Endothelial cell of umbilical vein (primary cell): ENCODE measurements at regions not wholly inside any gene's neighbourhood (a gene's known extent, or its start where the extent isn't known, plus 50 kb on each side); places are given as distances from the start of the nearest gene placed in this dataset.

Experiments
- BruUV-seq: library from RNA; stranded (reverse); fragments of 400-500 nt; replicated peaks from 2 replicates; lab custom pipeline; 2021; lab: Mats Ljungman, UMichigan
- CTCF ChIA-PET: fragments of 300-600, 350-600 bp; sonication (Branson Sonifier 250); formaldehyde crosslinking; loops from one replicate; lab custom pipeline; 2021; ENCODE audit warnings: antibody characterized with exemption, inconsistent platforms; lab: Charles Lee
- POLR2A ChIA-PET: fragments of 300-600, 350-600 bp; sonication (Branson Sonifier 250); formaldehyde crosslinking; loops from one replicate; lab custom pipeline; 2021; ENCODE audit warnings: antibody characterized with exemption, inconsistent platforms; lab: Charles Lee
- DNase-seq: peaks from one replicate; pipeline ENCODE4 v3.0.0-alpha.2; 2011; ENCODE audit warnings: low read depth, low spot score
- FAIRE-seq: peaks from 2 replicates; lab custom pipeline; 2011; peaks lifted over from hg19 to GRCh38; lab: Jason Lieb, UNC
- H2AFZ ChIP-seq: 2 replicates; pipeline ENCODE4 v1.6.0; 2012; ENCODE audit warnings: low read depth, low read length, control low read depth, inconsistent platforms
- H3K27ac ChIP-seq: 2 replicates; pipeline ENCODE4 v1.5.1; 2011; ENCODE audit warnings: low read depth, mild to moderate bottlenecking, control low read depth, low read length, moderate library complexity; ENCODE audit not compliant: insufficient read depth
- H3K27me3 ChIP-seq, 2 experiments: 2 replicates each; pipeline versions ENCODE4 v1.6.0 to v1.6.1; 2011; ENCODE audit warnings: low read length in 2 of 2, mixed read lengths in 1 of 2; ENCODE audit not compliant: control insufficient read depth in 2 of 2, insufficient read depth in 2 of 2
- H3K36me3 ChIP-seq, 2 experiments: 2 replicates in 1 of 2; 3 replicates in 1 of 2; pipeline ENCODE4 v1.5.1; 2011; ENCODE audit warnings: low read length in 2 of 2, mild to moderate bottlenecking in 1 of 2, moderate library complexity in 1 of 2; ENCODE audit not compliant: control insufficient read depth in 2 of 2, insufficient read depth in 2 of 2; ENCODE audit errors: extremely low read depth in 1 of 2
- H3K4me1 ChIP-seq: 3 replicates; pipeline ENCODE4 v1.5.1; 2011; ENCODE audit warnings: mild to moderate bottlenecking, low read length; ENCODE audit not compliant: control insufficient read depth, insufficient read depth; ENCODE audit errors: extremely low read depth
- H3K4me2 ChIP-seq: 2 replicates; pipeline ENCODE4 v1.6.1; 2011; ENCODE audit warnings: low read length, control low read depth, mixed read lengths; ENCODE audit not compliant: insufficient read depth
- H3K4me3 ChIP-seq, 3 experiments: fragments of 200-600 bp in 1 of 3; sonication (generic), shearing (Covaris generic) in 1 of 3; replicated peaks in 1 of 3; 2 replicates each; pipeline ENCODE4 v1.5.1; 2011 to 2016; ENCODE audit warnings: control low read depth in 3 of 3, low read length in 3 of 3, mild to moderate bottlenecking in 2 of 3, inconsistent platforms in 1 of 3, low read depth in 1 of 3, moderate library complexity in 1 of 3; ENCODE audit not compliant: insufficient read depth in 1 of 3
- H3K79me2 ChIP-seq: 2 replicates; pipeline ENCODE4 v1.6.0; 2012; ENCODE audit warnings: low read length, inconsistent platforms; ENCODE audit not compliant: control insufficient read depth, insufficient read depth
- H3K9ac ChIP-seq: replicated peaks from 2 replicates; pipeline ENCODE3; 2011; ENCODE audit warnings: low read length, control low read depth; ENCODE audit not compliant: insufficient read depth; ENCODE audit errors: extremely low read depth
- H3K9me1 ChIP-seq: replicated peaks from 3 replicates; pipeline ENCODE4 v1.6.0; 2011; ENCODE audit warnings: mild to moderate bottlenecking, low read length; ENCODE audit not compliant: control insufficient read depth, insufficient read depth; ENCODE audit errors: extremely low read depth
- H3K9me3 ChIP-seq: replicated peaks from 2 replicates; pipeline ENCODE4 v1.5.1; 2012; ENCODE audit warnings: low read length, inconsistent platforms; ENCODE audit not compliant: control insufficient read depth, insufficient read depth
- H4K20me1 ChIP-seq: replicated peaks from 2 replicates; pipeline ENCODE3; 2011; ENCODE audit warnings: mild to moderate bottlenecking, low read length; ENCODE audit not compliant: control insufficient read depth, insufficient read depth; ENCODE audit errors: extremely low read depth
- CTCF ChIP-seq, 2 donors: IDR thresholded peaks; 1 replicate in 1 of 2; 2 replicates in 1 of 2; pipeline ENCODE4 v1.5.1; 2011; ENCODE audit warnings: low read length in 2 of 2, mild to moderate bottlenecking in 2 of 2, moderate library complexity in 2 of 2, control low read depth in 1 of 2, inconsistent platforms in 1 of 2, low read depth in 1 of 2; ENCODE audit not compliant: insufficient read depth in 1 of 2; ENCODE audit errors: extremely low read depth in 1 of 2
- EZH2 ChIP-seq: IDR thresholded peaks from 2 replicates; pipeline ENCODE4 v1.6.1; 2012; ENCODE audit warnings: borderline replicate concordance, low read depth, mild to moderate bottlenecking, moderate library complexity, low read length, inconsistent platforms; ENCODE audit not compliant: severe bottlenecking
- FOS ChIP-seq: IDR thresholded peaks from 2 replicates; pipeline ENCODE4 v1.6.1; 2011; ENCODE audit warnings: mild to moderate bottlenecking, low read length, moderate library complexity, borderline replicate concordance; ENCODE audit not compliant: insufficient read depth
- GATA2 ChIP-seq: IDR thresholded peaks from 2 replicates; pipeline ENCODE4 v1.7.0; 2011; ENCODE audit warnings: low read depth, mild to moderate bottlenecking, moderate library complexity, mixed read lengths, low read length; ENCODE audit not compliant: insufficient read length, insufficient read depth
- JUN ChIP-seq: IDR thresholded peaks from 2 replicates; pipeline ENCODE4 v1.6.1; 2011; ENCODE audit warnings: borderline replicate concordance, low read depth; ENCODE audit not compliant: insufficient read length, insufficient read depth
- MAX ChIP-seq: IDR thresholded peaks from 2 replicates; pipeline ENCODE4 v1.6.1; 2011; ENCODE audit not compliant: insufficient read depth, insufficient read length
- MYC ChIP-seq: IDR thresholded peaks from one replicate; pipeline ENCODE4 v1.6.1; 2011; ENCODE audit warnings: mild to moderate bottlenecking, low read depth, low read length
- POLR2A ChIP-seq: IDR thresholded peaks from 2 replicates; pipeline ENCODE4 v1.6.1; 2012; ENCODE audit warnings: low read depth, mild to moderate bottlenecking, control low read depth, low read length
- POLR2AphosphoS5 ChIP-seq: IDR thresholded peaks from 2 replicates; pipeline ENCODE4 v1.6.1; 2012; ENCODE audit warnings: low read depth, mild to moderate bottlenecking, control low read depth, low read length, moderate library complexity; ENCODE audit not compliant: insufficient read depth
- dilution Hi-C: fragments of 300-500 bp; cut with MboI; formaldehyde crosslinking; loops from one replicate; pipeline ENCODE4 v1.15.0; 2019; ENCODE audit warnings: low sequenced_read_pairs; ENCODE audit not compliant: extremely low pct_ligation_motif_present
- intact Hi-C: fragments of 100-400 bp; cut with micrococcal nuclease; formaldehyde crosslinking; loops from one replicate; pipeline ENCODE4 v1.10.0; 2022

- dilution Hi-C loops (no loop called here), intact Hi-C loops (no loop called here)
- no peak overlapping the region for H3K4me3 ChIP-seq
- H3K27ac ChIP-seq = no peak overlapping the region
- H3K4me1 ChIP-seq = no peaks in the 10 kb centered on the region
- H3K4me2 ChIP-seq = no peak overlapping the region
- POLR2A ChIA-PET = no interaction called here
- no peak for FAIRE-seq
- H2AFZ ChIP-seq = no peak overlapping the region
- no peaks in the 10 kb centered on the region for H3K9me1 ChIP-seq
- no peak overlapping the region for H3K9ac ChIP-seq
- no peaks in the 10 kb centered on the region for H3K27me3 ChIP-seq
- H4K20me1 ChIP-seq = no peaks in the 10 kb centered on the region
- no TSS peak for BruUV-seq
- no peaks in the 10 kb centered on the region for H3K9me3 ChIP-seq
- DNase-seq = no peak
- no peaks in the 10 kb centered on the region for H3K79me2 ChIP-seq
- TF ChIP-seq CTCF (IDR thresholded peaks at IDR 0.05; ENCODE audit: extremely low read depth in 1 of 2, insufficient read depth in 1 of 2, low read depth in 1 of 2, low read length in 2 of 2) (no peak), FOS (no peak), POLR2A (no peak), GATA2 (no peak), EZH2 (no peak), MAX (no peak), JUN (no peak), POLR2AphosphoS5 (no peak), MYC (no peak)
- CTCF ChIA-PET = no interaction called here
- H3K36me3 ChIP-seq = no peaks in the 10 kb centered on the region
Measured at GRCh38 chr3:76497636-76498035, 542.3 kb upstream of the ROBO2 start.
